ENCODE measurements at regions not wholly inside any gene's neighbourhood (a gene's known extent, or its start where the extent isn't known, plus 50 kb on each side); places are given as distances from the start of the nearest gene placed in this dataset.

GRCh38 chr6:167662075-167662880, 164.4 kb upstream of the AFDN start:
- TF ChIP-seq, protein P1, sequence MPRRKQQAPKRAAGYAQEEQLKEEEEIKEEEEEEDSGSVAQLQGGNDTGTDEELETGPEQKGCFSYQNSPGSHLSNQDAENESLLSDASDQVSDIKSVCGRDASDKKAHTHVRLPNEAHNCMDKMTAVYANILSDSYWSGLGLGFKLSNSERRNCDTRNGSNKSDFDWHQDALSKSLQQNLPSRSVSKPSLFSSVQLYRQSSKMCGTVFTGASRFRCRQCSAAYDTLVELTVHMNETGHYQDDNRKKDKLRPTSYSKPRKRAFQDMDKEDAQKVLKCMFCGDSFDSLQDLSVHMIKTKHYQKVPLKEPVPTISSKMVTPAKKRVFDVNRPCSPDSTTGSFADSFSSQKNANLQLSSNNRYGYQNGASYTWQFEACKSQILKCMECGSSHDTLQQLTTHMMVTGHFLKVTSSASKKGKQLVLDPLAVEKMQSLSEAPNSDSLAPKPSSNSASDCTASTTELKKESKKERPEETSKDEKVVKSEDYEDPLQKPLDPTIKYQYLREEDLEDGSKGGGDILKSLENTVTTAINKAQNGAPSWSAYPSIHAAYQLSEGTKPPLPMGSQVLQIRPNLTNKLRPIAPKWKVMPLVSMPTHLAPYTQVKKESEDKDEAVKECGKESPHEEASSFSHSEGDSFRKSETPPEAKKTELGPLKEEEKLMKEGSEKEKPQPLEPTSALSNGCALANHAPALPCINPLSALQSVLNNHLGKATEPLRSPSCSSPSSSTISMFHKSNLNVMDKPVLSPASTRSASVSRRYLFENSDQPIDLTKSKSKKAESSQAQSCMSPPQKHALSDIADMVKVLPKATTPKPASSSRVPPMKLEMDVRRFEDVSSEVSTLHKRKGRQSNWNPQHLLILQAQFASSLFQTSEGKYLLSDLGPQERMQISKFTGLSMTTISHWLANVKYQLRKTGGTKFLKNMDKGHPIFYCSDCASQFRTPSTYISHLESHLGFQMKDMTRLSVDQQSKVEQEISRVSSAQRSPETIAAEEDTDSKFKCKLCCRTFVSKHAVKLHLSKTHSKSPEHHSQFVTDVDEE (CRISPR knock-in tag; IDR thresholded peaks at IDR 0.05), result no peak
- TF ChIP-seq ZC3H10 (CRISPR knock-in tag; IDR thresholded peaks at IDR 0.05) (no peak), TCF4 (CRISPR knock-in tag; IDR thresholded peaks at IDR 0.05; ENCODE audit: borderline replicate concordance) (no peak)
- TF ChIP-seq, protein P2, sequence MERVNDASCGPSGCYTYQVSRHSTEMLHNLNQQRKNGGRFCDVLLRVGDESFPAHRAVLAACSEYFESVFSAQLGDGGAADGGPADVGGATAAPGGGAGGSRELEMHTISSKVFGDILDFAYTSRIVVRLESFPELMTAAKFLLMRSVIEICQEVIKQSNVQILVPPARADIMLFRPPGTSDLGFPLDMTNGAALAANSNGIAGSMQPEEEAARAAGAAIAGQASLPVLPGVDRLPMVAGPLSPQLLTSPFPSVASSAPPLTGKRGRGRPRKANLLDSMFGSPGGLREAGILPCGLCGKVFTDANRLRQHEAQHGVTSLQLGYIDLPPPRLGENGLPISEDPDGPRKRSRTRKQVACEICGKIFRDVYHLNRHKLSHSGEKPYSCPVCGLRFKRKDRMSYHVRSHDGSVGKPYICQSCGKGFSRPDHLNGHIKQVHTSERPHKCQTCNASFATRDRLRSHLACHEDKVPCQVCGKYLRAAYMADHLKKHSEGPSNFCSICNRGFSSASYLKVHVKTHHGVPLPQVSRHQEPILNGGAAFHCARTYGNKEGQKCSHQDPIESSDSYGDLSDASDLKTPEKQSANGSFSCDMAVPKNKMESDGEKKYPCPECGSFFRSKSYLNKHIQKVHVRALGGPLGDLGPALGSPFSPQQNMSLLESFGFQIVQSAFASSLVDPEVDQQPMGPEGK (CRISPR knock-in tag; IDR thresholded peaks at IDR 0.05; ENCODE audit: borderline replicate concordance), result no peak
- TF ChIP-seq, protein P3, sequence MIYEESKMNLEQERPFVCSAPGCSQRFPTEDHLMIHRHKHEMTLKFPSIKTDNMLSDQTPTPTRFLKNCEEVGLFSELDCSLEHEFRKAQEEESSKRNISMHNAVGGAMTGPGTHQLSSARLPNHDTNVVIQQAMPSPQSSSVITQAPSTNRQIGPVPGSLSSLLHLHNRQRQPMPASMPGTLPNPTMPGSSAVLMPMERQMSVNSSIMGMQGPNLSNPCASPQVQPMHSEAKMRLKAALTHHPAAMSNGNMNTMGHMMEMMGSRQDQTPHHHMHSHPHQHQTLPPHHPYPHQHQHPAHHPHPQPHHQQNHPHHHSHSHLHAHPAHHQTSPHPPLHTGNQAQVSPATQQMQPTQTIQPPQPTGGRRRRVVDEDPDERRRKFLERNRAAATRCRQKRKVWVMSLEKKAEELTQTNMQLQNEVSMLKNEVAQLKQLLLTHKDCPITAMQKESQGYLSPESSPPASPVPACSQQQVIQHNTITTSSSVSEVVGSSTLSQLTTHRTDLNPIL (CRISPR knock-in tag; IDR thresholded peaks at IDR 0.05; ENCODE audit: low read depth), result no peak
- ATAC-seq, result no peak

DNA sequence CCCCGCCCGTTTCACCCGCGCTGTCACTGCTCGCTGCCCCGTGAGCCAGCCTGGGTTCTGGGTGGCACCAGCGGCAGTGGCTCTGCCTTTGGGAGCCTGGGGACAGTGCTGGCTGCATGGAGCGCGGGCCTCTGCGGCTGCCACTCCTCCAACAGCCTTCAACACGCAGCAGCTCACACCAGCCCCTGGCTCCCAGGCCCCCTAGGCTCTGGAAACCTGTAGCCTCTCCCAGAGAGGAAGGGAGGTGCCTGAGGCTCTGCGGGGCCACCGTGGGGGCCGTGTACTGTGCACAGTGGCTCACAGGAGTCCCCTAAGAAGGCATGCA, 163.9 kb upstream of the AFDN start:
- TF ChIP-seq, protein P2 (CRISPR knock-in tag; IDR thresholded peaks at IDR 0.05; ENCODE audit: borderline replicate concordance), result no peak
- TF ChIP-seq CSDC2 (CRISPR knock-in tag; IDR thresholded peaks at IDR 0.05) (no peak), ZNF70 (CRISPR knock-in tag; IDR thresholded peaks at IDR 0.05) (no peak), RARB (CRISPR knock-in tag; IDR thresholded peaks at IDR 0.05) (no peak), GLIS3 (CRISPR knock-in tag; IDR thresholded peaks at IDR 0.05) (no peak), ZNF565 (CRISPR knock-in tag; conservative IDR thresholded peaks at IDR 0.05; ENCODE audit: low read depth) (no peak), ESRRG (CRISPR knock-in tag; IDR thresholded peaks at IDR 0.05) (no peak), TOX (CRISPR knock-in tag; IDR thresholded peaks at IDR 0.05; ENCODE audit: borderline replicate concordance) (no peak), ZFP30 (CRISPR knock-in tag; IDR thresholded peaks at IDR 0.05) (no peak), PPARA (CRISPR knock-in tag; IDR thresholded peaks at IDR 0.05; ENCODE audit: borderline replicate concordance) (no peak), ZC3H10 (CRISPR knock-in tag; IDR thresholded peaks at IDR 0.05) (no peak), ARNTL (CRISPR knock-in tag; IDR thresholded peaks at IDR 0.05; ENCODE audit: borderline replicate concordance, low read depth) (no peak)
- TF ChIP-seq, protein P1 (CRISPR knock-in tag; IDR thresholded peaks at IDR 0.05), result no peak
- TF ChIP-seq, protein P4, sequence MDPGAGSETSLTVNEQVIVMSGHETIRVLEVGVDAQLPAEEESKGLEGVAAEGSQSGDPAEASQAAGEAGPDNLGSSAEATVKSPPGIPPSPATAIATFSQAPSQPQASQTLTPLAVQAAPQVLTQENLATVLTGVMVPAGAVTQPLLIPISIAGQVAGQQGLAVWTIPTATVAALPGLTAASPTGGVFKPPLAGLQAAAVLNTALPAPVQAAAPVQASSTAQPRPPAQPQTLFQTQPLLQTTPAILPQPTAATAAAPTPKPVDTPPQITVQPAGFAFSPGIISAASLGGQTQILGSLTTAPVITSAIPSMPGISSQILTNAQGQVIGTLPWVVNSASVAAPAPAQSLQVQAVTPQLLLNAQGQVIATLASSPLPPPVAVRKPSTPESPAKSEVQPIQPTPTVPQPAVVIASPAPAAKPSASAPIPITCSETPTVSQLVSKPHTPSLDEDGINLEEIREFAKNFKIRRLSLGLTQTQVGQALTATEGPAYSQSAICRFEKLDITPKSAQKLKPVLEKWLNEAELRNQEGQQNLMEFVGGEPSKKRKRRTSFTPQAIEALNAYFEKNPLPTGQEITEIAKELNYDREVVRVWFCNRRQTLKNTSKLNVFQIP (CRISPR knock-in tag; IDR thresholded peaks at IDR 0.05; ENCODE audit: borderline replicate concordance, low read depth), result no peak
- TF ChIP-seq, protein P5, sequence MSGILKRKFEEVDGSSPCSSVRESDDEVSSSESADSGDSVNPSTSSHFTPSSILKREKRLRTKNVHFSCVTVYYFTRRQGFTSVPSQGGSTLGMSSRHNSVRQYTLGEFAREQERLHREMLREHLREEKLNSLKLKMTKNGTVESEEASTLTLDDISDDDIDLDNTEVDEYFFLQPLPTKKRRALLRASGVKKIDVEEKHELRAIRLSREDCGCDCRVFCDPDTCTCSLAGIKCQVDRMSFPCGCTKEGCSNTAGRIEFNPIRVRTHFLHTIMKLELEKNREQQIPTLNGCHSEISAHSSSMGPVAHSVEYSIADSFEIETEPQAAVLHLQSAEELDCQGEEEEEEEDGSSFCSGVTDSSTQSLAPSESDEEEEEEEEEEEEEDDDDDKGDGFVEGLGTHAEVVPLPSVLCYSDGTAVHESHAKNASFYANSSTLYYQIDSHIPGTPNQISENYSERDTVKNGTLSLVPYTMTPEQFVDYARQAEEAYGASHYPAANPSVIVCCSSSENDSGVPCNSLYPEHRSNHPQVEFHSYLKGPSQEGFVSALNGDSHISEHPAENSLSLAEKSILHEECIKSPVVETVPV (CRISPR knock-in tag; IDR thresholded peaks at IDR 0.05), result no peak
- TF ChIP-seq, protein P3 (CRISPR knock-in tag; IDR thresholded peaks at IDR 0.05; ENCODE audit: low read depth), result no peak
- no peak for ATAC-seq

Measured in SK-N-SH treated with all-trans-retinoic acid at 6 μM for 48 hours (cell line).